Lung microvascular endothelial cell (primary cell): ENCODE measurements at regions not wholly inside any gene's neighbourhood (a gene's known extent, or its start where the extent isn't known, plus 50 kb on each side); places are given as distances from the start of the nearest gene placed in this dataset.
A peak's percentile ranks its signal among the peaks of the same experiment; 100 is the strongest.
"Not testable (repeated sequence)": the region's sequence is repeated elsewhere in the genome, so short reads cannot be mapped to it uniquely, and the experiment has no call there.

ENCODE experiments used
- DNase-seq, 2 donors: peaks; one replicate each; pipeline versions ENCODE4 v3.0.0 to v3.0.0-alpha.2; 2010; ENCODE audit warnings: low read depth in 2 of 2

DNA sequence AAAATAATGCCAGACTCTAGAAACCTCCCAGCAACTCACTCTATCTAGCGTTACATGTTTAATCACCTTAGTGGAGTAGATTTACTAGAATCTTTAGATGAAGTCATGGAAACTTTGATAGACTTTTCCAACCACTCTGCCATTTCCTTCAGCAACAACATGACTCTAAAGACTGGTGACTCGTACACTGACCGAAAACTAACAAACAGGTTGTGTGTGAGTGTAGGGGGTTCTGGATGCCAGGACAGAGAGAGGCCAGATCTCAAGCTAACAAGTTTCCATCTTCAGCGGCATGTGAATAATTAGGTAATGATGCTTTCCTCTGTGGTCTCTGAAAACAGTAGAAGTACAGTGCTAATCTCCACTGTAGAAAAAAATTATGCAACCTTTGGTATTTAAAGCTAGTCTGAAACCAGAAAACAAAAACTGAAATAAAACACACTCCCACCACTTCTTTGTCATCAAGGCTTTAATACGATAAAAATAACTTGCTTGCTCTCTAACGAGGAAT lies 286.4 kb downstream of the PRDM5 start:
- DNase-seq, result no peak

DNA sequence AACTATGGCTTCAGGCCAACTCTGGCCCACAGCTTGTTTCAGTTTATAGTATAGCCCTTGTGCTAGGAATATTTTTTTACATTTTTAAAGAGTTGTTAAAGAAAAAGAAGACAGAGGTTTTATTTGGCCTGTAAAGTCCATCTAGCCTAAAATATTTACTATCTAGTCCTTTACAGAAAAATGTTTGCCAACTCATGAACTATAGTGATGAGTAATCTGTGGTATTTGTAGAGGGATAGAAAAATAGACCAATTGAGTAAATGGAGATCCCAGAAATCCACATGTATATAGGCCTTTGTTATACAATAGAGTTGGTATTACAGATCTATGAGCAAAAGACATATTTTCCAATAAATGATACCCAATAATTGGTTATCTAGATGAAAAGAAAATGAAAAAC lies 288.7 kb downstream of the PRDM5 start:
- DNase-seq, result no peak

DNA sequence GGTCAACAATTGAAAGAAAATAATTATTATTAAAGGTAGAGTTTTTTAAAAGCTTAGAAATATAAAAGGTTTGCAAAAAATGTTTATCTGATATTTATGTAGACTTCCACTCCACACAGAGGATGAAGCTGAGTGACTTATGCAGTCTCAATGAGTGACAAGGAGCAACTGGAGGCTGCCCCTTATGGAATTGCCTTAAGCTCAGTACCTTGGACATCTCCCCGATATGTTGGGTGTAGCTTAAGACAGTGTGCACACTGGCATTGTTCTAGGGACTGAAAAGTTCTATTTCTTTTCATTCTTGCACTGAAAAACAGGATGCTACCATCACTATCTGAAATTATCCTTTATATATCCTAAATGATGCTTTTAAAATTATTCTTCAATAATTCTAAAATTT lies 292.1 kb downstream of the PRDM5 start:
- DNase-seq, result peak in 1 of 2 donors; percentile 6

DNA sequence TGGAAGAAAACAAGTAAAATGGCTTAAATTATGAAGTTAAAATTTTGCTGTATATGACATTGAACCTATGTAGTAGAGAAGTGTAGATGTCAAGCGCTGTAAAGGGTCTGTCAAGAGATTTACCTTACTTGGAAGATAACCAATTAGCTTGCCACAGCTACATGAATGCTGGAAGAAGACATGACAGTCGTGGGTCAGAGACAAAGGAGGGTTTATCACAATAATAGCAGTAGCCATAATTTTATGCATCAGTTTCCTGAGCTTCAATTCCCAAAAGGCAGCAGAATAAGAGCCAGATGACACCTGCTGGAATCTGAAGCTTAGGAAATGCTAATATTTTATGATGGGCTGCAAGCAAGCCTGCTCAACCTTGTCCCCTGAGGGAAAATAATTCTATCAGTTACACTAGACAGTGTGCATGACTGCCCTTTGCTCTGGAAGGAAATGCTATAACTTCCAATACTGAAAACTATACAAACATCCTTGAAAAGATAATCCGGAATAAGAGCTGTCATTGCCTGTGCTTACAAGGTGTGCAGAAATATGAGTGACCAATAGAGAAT lies 292.9 kb downstream of the PRDM5 start:
- DNase-seq, result no peak

DNA sequence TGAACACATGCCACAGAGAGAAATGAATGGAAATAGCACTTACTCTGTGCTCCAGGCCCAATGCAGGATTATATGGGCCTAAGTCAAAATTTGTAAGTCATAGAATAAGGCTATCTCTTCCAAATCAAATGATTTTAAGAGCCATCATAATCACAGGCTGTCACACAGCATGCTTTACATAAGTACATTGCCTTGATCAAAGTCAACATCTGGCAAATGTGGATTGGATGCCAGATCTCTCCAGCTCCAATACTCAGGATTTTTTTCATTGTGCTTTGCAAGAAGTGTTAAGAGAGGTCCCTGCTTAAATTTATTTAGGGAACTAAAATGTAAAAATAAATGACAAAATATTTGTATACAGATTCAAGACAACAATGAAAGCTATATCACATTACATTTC lies 299.9 kb downstream of the PRDM5 start:
- no peak for DNase-seq

DNA sequence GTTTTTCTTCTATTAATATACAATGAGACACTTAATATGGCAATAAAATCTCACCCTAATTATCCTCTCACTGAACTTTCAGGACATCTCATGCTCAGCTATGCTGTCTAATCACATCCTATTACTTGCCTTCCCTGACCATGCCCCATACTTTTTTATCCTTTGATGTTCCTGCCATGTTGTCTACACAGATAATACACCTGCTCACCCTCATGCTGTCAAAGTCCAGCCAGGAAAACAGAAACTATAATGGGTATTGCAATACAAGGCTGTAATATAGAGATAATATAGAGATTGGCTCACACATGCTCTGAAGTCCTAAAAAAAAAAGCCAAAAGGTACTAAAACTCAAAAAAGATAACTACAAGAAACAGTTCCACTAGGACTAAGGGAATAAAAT lies 305.4 kb downstream of the PRDM5 start:
- no peak for DNase-seq

DNA sequence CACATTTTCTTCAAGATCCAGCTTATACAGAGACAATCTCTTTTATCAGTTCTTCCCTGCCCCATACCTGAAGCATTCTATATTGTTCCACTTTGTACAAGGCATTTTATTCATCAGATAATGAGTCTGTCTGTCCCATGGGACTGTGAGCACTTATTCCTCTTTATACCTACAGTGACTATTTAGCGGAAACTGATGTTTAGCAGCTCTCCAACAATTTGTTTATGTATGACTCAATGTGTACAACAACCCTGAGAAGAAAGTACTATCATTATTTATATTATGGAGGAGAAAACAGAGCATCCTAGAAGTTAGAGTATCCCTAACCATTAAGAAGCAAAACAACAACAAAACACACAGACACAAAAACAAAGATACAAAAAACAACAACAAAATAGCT lies 306.5 kb downstream of the PRDM5 start:
- no peak for DNase-seq

DNA sequence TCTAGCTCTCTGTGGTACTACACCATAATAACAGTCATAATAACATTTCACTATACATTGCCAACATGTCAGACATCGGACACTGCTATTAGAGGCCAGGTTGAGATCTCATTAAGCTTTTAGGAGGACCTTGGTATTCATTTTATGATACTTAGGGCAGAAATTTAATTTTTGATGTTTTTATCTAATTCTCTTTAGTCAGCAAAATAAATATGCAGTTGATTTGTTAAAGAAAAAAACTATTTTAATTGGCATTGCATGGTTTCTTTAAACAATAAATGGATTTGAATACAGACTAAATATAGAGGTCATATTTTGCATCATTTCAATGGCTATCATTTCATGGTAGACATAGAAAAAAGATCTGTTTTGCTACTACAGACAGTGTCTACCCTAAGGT lies 308.7 kb downstream of the PRDM5 start:
- DNase-seq, result no peak

DNA sequence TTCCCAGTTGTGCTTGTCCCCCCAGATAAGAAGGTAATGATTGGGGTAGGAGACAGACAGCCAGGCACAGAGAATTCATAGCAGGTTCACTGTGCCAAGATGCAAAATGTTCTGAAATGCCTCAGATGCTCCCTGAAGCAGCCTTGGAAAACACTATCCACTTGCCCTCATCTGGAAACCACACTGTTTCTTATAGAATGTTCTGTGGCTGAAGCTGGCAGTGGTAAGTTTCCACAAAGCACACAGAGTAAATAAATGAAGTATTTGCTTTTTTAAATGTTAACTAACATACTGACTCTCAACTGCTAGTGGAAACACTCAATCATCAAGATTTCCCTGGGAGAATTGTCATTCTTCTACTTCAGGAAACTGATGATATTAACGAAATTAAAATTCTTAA lies 311.4 kb downstream of the PRDM5 start:
- no peak for DNase-seq

DNA sequence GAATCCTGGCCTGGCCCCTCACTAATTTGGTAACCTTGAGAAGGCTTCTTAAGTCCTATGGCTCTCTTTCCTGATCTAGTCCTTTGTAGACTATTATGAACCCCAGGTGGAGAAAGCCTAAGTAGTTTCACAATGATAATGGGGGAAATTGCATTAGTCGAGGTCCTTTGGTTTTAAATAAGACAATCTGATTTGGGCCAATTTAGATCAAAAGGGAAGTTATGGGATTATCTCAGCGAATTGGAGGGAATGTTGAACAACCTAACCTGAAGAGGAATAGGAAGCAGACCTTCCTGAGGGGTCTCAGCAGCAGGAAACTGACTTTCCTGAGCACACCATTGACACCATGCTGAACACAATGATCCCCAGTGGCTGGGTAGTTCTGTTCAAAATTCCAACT lies 331.5 kb downstream of the PRDM5 start:
- no peak for DNase-seq

DNA sequence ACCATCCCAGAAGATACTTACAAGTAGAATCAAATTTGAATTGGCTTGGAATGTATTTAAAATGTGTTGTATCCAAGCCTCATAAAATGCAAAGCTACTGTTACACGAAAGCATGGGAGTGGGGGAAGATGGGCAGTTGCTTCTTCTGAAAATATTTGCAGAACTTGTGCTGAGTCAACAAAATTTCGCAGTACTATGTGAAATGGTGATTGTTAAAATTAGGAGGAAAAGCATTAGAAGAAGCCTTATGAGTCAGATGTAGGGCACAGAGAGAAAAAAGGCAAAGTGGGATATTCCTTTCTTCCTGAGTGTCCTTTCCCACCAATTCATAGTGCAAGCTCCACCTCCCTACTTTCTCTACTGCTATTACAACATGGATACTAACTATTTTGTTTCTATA lies 332.7 kb downstream of the PRDM5 start:
- no peak for DNase-seq

DNA sequence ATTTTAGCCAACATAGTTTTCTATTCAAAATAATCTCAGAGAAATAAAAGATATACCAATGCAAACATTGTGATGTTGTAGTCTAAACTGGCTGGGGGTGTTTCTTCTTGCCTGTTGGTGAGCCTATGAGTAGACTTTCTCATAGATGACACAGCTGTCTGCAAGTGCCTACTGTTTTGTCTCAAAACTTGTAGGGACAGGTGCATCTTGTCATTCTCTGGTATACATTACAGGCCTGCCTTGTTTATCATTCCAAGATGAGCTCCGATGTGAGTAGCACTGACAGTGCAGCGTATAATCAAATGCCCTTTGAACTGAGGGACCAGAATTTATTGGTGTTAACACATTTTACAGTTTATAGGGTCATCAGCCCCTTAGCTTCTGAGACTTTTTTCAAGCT lies 353.8 kb downstream of the PRDM5 start:
- no peak for DNase-seq

DNA sequence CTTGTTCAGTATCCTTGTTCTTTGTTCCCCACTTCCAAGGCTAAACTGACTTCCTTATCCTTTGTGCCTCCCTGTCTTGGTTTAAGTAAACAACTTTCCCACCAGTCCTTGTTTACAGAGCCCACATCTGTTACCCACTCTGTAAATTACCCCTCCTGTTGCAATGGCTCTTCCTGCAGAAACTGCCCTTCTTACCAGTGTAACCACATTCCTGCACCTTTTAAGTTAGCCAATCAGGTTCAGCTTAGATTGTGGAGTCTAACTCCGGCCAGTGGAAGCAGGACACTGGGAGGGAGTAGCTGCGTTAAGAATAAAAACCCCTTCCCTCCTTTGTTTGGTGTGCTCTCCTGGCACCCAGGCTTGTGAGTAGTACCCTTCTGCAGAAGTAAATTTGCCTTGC lies 360.9 kb downstream of the PRDM5 start:
- no peak for DNase-seq

DNA sequence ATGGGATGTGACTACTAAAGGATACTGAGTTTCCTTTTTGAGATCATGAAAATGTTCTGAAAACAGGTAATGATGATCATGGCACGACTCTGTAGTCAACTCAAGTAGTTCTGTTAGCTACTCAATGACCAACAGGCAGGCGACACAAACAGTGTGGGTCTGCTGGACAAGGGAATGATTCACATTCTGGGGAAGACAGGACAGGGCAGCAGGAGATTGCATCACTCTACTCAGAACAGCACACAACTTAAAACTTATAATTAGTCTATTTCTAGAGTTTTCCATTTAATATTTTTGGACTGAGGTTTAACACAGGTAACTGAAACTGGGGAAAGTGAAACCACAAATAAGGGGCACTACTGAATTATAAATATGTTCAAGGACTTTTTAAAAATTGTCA lies 365.2 kb downstream of the PRDM5 start:
- DNase-seq, result no peak

DNA sequence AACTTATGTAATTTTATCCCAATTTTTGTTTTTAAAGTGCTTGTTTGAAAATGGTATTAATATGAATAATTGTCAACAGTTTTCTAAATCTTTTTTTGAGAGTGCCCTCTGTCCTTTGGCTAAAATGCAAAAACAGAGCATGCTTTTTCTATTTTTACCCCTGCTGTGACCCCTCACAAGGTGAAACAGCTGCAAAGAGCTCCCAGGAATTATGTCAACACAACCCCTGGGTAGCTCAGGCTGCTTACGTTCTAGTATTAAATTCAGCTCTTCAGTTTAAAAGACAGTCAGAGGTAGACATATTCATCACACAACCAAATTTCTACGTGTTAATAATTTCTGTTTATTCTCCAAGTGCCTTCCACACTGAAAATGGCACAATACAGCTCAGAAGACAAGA lies 367.5 kb downstream of the PRDM5 start:
- DNase-seq, result no peak

DNA sequence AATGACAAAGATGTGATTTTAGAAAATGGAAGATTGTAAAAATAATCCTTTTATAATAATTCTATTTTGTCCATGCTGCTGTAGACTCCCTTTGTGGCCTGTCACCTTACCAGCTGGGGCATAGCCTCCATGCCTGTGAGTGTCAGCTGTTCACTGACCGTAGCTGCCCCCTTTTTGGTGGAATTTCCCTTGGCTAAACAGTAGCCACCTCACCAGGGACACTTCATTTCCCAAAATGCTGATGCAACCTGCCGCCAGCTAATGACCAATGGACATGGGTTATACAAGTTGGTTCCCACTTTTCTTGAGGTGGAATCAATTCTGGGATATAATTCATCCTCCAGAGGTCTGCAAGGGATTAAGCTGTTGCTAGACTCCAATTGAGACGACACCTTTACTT lies 368.4 kb downstream of the PRDM5 start:
- no peak for DNase-seq

DNA sequence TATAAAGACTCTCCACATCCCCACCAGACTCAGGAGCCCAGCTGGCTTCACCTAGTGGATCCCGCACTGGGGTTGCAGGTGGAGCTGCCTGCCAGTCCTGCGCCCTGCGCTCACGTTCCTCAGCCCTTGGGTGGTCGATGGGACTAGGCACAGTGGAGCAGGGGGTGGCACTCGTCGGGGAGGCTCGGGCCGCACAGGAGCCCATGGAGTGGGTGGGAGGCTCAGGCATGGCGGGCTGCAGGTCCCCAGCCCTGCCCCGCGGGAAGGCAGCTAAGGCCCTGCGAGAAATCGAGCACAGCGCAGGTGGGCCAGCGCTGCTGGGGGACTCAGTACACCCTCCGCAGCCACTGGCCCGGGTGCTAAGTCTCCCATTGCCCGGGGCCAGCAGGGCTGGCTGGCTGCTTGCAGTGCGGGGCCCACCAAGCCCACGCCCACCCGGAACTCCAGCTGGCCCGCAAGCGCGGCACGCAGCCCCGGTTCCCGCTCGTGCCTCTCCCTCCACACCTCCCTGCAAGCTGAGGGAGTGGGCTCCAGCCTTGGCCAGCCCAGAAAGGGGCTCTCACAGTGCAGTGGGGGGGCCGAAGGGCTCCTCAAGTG lies 371.8 kb downstream of the PRDM5 start:
- DNase-seq, result not testable (repeated sequence)

DNA sequence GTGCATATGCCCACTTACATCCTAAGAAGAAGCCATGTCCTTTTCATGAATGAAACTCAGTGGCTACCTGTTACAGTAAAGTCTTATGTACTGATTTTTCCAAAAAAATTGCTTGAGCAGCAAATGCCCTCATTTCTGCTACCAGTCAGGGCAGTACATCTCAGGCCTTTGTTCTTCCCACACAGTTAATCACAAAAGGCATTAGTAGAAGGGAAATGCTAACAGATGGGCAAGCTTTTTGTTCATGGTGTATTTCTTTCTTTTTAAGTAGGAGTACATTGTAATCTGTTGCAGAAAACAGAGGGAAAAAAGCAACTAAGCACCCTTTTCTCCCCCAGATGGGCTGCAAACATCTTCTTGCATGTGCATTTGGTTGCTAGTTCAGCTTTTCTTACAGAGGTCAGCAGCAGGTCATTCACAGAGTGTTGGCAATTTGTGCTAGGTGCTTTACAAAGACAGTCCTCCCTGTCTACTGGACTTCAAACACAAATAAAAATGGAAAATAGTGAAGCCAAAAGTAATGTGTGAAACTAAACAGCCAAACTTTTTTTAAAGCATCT lies 373.4 kb downstream of the PRDM5 start:
- DNase-seq, result no peak

DNA sequence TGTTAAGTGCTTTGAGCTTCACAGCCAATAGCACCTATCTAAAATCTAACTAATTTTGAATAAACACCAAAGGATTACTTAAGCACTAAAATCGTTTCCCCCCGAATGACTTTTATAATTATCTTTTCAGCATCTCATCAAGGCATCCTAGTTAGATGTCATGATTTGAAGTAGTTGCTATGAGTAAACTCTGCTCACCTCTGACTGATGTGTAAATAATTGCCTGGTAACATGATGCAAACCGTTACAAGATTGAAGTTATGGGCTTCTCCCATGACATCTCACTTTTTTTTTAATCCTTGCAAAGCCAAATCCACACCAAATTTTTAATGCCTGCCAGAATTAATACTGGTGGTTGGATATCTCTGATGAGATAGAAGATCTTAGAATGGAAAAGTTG lies 377.1 kb downstream of the PRDM5 start:
- DNase-seq, result no peak

DNA sequence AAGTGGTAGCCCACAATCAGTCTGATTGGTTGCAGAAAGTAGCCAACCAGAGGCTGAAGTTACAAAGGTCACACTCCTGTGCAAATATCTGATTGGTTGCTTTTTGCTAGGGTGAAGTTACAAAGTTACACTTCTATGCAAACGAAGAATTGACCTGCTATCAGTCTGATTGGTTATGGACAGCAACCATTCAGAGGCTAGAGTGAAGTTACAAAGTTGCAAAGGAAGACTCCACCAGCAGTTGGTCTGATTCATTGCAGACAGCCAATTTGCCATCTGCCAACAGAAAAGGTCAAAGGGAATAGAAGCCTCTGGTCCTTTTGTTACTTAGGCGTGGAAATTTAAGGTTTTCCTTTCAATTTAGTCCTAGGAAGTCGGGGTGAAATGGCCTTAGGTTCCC lies 377.7 kb downstream of the PRDM5 start:
- no peak for DNase-seq

DNA sequence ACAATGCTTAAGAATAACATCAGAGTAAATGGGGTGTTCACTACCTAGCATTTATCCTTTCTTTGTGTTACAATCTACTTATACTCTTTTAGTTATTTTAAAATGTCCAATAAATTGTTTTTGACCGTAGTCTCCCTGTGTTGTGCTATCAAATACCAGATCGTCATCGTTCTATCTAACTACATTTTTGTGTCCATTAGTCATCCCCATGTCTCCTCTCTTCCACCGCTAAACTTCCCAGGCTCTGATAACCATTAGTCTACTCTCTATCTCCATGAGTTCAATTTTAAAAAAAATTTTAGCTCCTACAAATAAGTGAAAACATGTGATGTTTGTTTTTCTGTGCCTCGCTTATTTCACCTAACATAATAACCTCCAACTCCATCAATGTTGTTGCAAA lies 381.9 kb downstream of the PRDM5 start:
- no peak for DNase-seq

DNA sequence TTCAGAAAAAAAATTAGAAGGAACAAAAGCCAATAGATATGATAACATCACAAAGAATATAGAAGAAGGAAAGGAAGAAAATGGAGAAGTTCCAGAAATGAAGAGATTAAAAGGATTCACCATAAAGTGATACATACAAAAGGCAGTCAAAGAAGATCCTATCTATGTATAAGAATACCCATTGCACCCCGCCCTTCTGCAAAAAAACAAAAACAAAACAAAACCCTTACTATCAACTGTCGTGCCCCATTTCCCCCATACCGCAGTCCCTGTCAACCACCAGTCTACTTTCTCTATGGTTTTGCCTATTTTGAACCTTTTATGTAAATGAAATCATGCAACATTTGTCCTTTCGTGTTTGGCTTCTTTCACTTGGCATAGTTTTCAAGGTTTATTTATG lies 385.6 kb downstream of the PRDM5 start:
- DNase-seq, result no peak

DNA sequence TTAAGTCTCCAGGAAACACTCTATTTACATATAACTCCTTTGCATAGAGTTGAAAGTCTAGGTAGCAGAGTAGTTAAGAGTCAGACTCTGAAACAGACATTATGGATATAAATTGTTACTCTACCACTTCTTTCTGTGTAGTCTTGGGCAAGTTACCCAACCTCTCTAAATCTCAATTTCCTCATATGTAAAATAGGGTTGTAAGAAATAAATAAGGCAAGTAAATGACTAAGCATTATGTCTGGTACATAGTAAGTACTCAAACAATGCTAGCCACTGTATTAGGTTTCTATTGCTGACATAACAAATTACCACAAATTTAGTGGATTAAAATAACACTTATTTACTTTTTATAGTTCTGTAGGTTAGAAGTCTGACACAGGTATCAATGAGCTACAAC lies 394.1 kb downstream of the PRDM5 start:
- no peak for DNase-seq

DNA sequence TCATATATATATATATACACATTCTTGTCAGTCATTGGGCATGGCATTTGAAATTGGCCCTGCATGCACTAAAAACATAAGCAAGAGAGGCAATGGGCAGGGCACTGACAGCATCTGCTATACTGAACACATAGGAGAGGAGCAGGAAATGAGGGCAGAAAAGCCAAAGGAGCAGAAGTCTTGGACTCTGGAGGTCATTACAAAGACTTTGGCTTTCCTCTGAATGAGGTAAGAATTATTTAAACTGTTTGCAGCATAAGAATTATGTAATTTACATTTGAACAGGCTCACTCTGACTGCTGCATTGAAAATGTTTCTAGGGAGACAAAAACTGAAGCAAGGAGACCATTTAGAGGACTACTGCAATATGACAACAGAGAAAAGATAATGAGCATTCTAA lies 396.5 kb downstream of the PRDM5 start:
- DNase-seq, result no peak
